CD4-positive, alpha-beta T cell (primary cell): ENCODE measurements at regions not wholly inside any gene's neighbourhood (a gene's known extent, or its start where the extent isn't known, plus 50 kb on each side); places are given as distances from the start of the nearest gene placed in this dataset.

Experiments used
- ATAC-seq: fragments of 200-7000 bp; cut with Tn5 transposase; one replicate; pipeline ENCODE4 v1.10.0; 2022; ENCODE audit warnings: mild to moderate bottlenecking; ENCODE audit not compliant: poor library complexity
- CTCF ChIA-PET: fragments of 350-600 bp; sonication (Branson Sonifier 250); formaldehyde crosslinking; loops from one replicate; lab custom pipeline; 2021; ENCODE audit warnings: antibody characterized with exemption, inconsistent platforms; lab: Charles Lee
- POLR2A ChIA-PET: fragments of 350-600 bp; sonication (Branson Sonifier 250); formaldehyde crosslinking; loops from one replicate; lab custom pipeline; 2021; ENCODE audit warnings: antibody characterized with exemption, inconsistent platforms; lab: Charles Lee
- DNase-seq, 14 experiments: peaks; one replicate each; pipeline ENCODE4 v3.0.0-alpha.2; 2013 to 2020; ENCODE audit warnings: mixed read lengths in 2 of 14
- H3K27ac ChIP-seq, 2 donors: one replicate each; pipeline versions ENCODE4 v1.5.1 to v1.7.0; 2013; ENCODE audit warnings: low read length in 2 of 2, low read depth in 1 of 2, mild to moderate bottlenecking in 1 of 2
- H3K27me3 ChIP-seq, 2 experiments: 1 replicate in 1 of 2; 2 replicates in 1 of 2; pipeline versions ENCODE4 v1.6.1 to v1.7.0; 2013; ENCODE audit warnings: low read length in 2 of 2, control low read depth in 1 of 2, mild to moderate bottlenecking in 1 of 2, moderate library complexity in 1 of 2; ENCODE audit not compliant: insufficient read depth in 2 of 2, control insufficient read depth in 1 of 2
- H3K36me3 ChIP-seq: one replicate; pipeline ENCODE4 v1.6.1; 2013; ENCODE audit warnings: low read length, control low read depth; ENCODE audit not compliant: insufficient read depth
- H3K4me1 ChIP-seq: one replicate; pipeline ENCODE4 v1.6.1; 2013; ENCODE audit warnings: low read length, control low read depth; ENCODE audit not compliant: insufficient read depth
- H3K4me3 ChIP-seq: one replicate; pipeline ENCODE4 v1.5.1; 2013; ENCODE audit warnings: mild to moderate bottlenecking, low read length, moderate library complexity
- H3K9me3 ChIP-seq, 2 experiments: 1 replicate in 1 of 2; 2 replicates in 1 of 2; pipeline versions ENCODE4 v1.6.1 to v1.7.0; 2013; ENCODE audit warnings: low read length in 2 of 2, mild to moderate bottlenecking in 2 of 2, control low read depth in 1 of 2, moderate library complexity in 1 of 2; ENCODE audit not compliant: control insufficient read depth in 1 of 2, insufficient read depth in 1 of 2
- H3K27ac Mint-ChIP-seq: one replicate; pipeline ENCODE4 v1.8.0; 2020; ENCODE audit warnings: mixed read lengths
- H3K27me3 Mint-ChIP-seq: one replicate; pipeline ENCODE4 v1.8.0; 2021; ENCODE audit warnings: mixed read lengths
- H3K36me3 Mint-ChIP-seq: one replicate; pipeline ENCODE4 v1.8.0; 2021; ENCODE audit warnings: low read depth, mixed read lengths
- H3K4me1 Mint-ChIP-seq: one replicate; pipeline ENCODE4 v1.8.0; 2021; ENCODE audit warnings: low read depth, mixed read lengths
- H3K4me3 Mint-ChIP-seq: one replicate; pipeline ENCODE4 v1.8.0; 2020; ENCODE audit warnings: mild to moderate bottlenecking, mixed read lengths
- H3K9me3 Mint-ChIP-seq: one replicate; pipeline ENCODE4 v1.8.0; 2020; ENCODE audit warnings: mixed read lengths
- intact Hi-C, 2 experiments: fragments of 100-400 bp; cut with DNase I in 1 of 2; cut with micrococcal nuclease in 1 of 2; formaldehyde crosslinking; loops; one replicate each; pipeline versions ENCODE4 v1.15.1 to v1.9.0; 2023 to 2025; cut with DNase I, micrococcal nuclease
- TF ChIP-seq, protein P1 (sequence below): fragments of 200-600 bp; IDR thresholded peaks from one replicate; pipeline ENCODE4 v1.8.0; 2022; ENCODE audit warnings: antibody characterized with exemption, mild to moderate bottlenecking

DNA sequence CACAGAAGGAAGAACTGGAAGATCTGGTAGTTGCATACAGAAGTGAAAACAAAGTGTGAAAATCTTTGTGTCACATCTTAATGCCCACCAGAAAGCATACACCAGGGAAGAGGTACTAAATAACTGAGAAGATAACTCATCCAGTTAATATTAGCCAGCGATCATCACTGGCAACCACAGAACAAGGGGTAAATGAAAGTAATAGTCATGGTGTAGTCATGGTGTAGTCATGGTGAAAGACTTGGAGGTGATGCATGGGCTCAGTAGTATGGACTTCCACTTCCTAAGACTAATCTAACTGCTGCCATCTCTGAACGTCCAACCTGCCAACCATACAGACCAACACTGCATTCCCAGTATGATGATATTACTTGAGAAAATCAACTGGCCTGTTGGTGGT, 481.2 kb upstream of the NR5A2 start:
- H3K4me1 ChIP-seq: no peaks in the 10 kb centered on the region
- H3K4me1 Mint-ChIP-seq: no peaks in the 10 kb centered on the region
- H3K4me3 ChIP-seq: no peak overlapping the region
- POLR2A ChIA-PET: no interaction called here
- H3K27me3 ChIP-seq: no peaks in the 10 kb centered on the region
- no peak overlapping the region for H3K4me3 Mint-ChIP-seq
- H3K27ac ChIP-seq: no peak overlapping the region
- no peaks in the 10 kb centered on the region for H3K27me3 Mint-ChIP-seq
- no peaks in the 10 kb centered on the region for H3K9me3 Mint-ChIP-seq
- H3K9me3 ChIP-seq: no peaks in the 10 kb centered on the region
- no peak for DNase-seq
- H3K36me3 Mint-ChIP-seq: no peaks in the 10 kb centered on the region
- ATAC-seq: no peak
- no peak overlapping the region for H3K27ac Mint-ChIP-seq
- H3K36me3 ChIP-seq: no peaks in the 10 kb centered on the region
- CTCF ChIA-PET: no interaction called here
- intact Hi-C loops: no loop called here
- TF ChIP-seq, protein P1, sequence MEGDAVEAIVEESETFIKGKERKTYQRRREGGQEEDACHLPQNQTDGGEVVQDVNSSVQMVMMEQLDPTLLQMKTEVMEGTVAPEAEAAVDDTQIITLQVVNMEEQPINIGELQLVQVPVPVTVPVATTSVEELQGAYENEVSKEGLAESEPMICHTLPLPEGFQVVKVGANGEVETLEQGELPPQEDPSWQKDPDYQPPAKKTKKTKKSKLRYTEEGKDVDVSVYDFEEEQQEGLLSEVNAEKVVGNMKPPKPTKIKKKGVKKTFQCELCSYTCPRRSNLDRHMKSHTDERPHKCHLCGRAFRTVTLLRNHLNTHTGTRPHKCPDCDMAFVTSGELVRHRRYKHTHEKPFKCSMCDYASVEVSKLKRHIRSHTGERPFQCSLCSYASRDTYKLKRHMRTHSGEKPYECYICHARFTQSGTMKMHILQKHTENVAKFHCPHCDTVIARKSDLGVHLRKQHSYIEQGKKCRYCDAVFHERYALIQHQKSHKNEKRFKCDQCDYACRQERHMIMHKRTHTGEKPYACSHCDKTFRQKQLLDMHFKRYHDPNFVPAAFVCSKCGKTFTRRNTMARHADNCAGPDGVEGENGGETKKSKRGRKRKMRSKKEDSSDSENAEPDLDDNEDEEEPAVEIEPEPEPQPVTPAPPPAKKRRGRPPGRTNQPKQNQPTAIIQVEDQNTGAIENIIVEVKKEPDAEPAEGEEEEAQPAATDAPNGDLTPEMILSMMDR: no peak

DNA sequence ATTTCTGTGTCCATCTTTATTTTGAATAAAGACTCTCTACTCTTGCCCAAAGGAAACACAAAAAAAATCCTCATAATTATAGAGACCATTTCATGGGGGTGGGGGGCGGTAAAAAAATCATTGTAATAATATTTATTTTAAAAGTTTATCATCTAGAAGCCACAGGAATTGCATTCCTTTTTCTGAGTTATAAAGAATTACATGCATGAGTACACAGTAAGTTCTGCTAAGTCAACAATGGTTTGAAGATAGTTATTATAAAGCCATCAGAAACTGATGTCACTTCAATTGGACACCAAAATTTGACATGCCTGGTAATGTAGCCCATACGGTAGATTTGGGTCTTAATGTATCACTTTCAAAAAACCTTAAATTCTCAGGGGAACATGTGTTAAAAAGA, 478.1 kb upstream of the NR5A2 start:
- TF ChIP-seq, protein P1: no peak
- Mint-ChIP-seq H3K36me3 (no peaks in the 10 kb centered on the region), H3K27me3 (peaks cover 9% of the 10 kb centered on the region), H3K27ac (no peak overlapping the region), H3K4me1 (no peaks in the 10 kb centered on the region), H3K9me3 (no peaks in the 10 kb centered on the region), H3K4me3 (no peak overlapping the region)
- DNase-seq (no peak), ATAC-seq (no peak)
- H3K4me1 ChIP-seq: no peaks in the 10 kb centered on the region
- intact Hi-C loops: no loop called here
- no peak overlapping the region for H3K27ac ChIP-seq
- peaks cover 0 to 6% of the 10 kb centered on the region in 2 experiments for H3K27me3 ChIP-seq
- no peaks in the 10 kb centered on the region for H3K9me3 ChIP-seq
- no peaks in the 10 kb centered on the region for H3K36me3 ChIP-seq
- ChIA-PET CTCF (no interaction called here), POLR2A (no interaction called here)
- no peak overlapping the region for H3K4me3 ChIP-seq

DNA sequence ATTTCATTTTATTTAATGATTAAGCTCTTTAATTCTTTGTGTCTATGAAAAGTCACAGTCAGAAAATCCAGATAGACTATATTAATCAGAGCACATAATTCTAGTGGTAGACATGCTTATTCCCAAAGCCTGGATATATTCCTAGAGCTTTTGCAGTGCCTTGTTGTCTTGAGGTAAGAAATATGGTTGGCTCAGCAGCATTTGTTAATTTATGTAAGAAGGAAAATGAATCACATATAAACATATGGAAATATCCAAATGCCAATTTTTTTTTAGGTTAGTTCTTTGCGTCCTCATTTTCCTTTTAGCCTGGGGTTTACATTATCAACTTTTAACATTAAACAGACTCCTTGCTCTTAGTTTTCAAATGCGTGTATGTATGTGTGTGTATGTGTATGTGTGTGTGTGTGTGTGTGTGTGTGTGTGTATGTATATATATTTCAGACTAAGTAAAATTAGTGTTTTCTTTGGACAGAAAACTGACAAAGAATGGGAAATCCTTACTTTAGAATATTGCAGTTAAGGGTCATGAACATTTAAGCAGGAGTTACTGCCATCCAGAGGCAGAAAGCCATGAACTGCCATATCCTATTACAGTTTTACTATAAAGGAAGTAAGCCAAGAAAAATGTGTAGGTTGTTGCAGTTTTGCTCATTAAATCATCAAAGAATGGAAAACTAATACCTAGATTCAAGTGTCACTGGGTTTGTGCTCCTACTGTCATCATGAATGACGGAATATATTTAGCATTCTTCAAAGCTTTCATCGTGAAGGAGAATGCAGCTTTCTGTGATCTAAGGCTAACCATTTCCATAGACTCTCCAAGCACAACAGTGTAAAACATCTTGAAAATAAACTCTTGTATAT, 477.1 kb upstream of the NR5A2 start:
- POLR2A ChIA-PET: no interaction called here
- H3K27me3 ChIP-seq: peaks cover 0 to 6% of the 10 kb centered on the region in 2 experiments
- no peaks in the 10 kb centered on the region for H3K36me3 ChIP-seq
- no peaks in the 10 kb centered on the region for H3K4me1 ChIP-seq
- Mint-ChIP-seq H3K27me3 (peaks cover 9% of the 10 kb centered on the region), H3K36me3 (no peaks in the 10 kb centered on the region), H3K4me1 (no peaks in the 10 kb centered on the region), H3K4me3 (no peak overlapping the region), H3K27ac (no peak overlapping the region), H3K9me3 (no peaks in the 10 kb centered on the region)
- no peaks in the 10 kb centered on the region for H3K9me3 ChIP-seq
- CTCF ChIA-PET: no interaction called here
- ATAC-seq (no peak), DNase-seq (no peak)
- intact Hi-C loops: loop anchor here (5.0 to 10.0 kb wide), 2 partner anchors 776 to 778 kb away; no protein-coding TSS in a partner anchor
- no peak overlapping the region for H3K27ac ChIP-seq
- TF ChIP-seq, protein P1: no peak
- no peak overlapping the region for H3K4me3 ChIP-seq
